ENCODE measurements at regions not wholly inside any gene's neighbourhood (a gene's known extent, or its start where the extent isn't known, plus 50 kb on each side); places are given as distances from the start of the nearest gene placed in this dataset.
A peak's percentile ranks its signal among the peaks of the same experiment; 100 is the strongest.

- Histone ChIP-seq H2BK12ac (ENCODE audit: low read depth, low read length) (no peak overlapping the region), H4K5ac (ENCODE audit: insufficient read length, low read depth, low read length) (no peak overlapping the region), H4K20me1 (replicated peaks in 1 of 2; ENCODE audit: control insufficient read depth in 1 of 2, insufficient read depth in 2 of 2, low read length in 2 of 2) (no peaks in the 10 kb centered on the region), H3K27me3 (replicated peaks in 1 of 4; ENCODE audit: control insufficient read depth in 3 of 4, extremely low read depth in 1 of 4, insufficient read depth in 3 of 4, low read length in 3 of 4) (no peaks in the 10 kb centered on the region), H3K79me1 (ENCODE audit: low read depth, low read length) (no peaks in the 10 kb centered on the region), H3K23ac (ENCODE audit: insufficient read length) (no peak overlapping the region), H3K14ac (ENCODE audit: insufficient read length) (no peak overlapping the region), H3K27ac (ENCODE audit: low read depth, low read length) (no peak overlapping the region), H3K18ac (ENCODE audit: extremely low read depth, low read length) (no peak overlapping the region), H3K23me2 (ENCODE audit: low read depth, low read length) (no peaks in the 10 kb centered on the region), H3K4ac (replicated peaks; ENCODE audit: insufficient read length, low read depth, low read length) (no peak overlapping the region), H2BK5ac (ENCODE audit: low read depth, low read length) (no peak overlapping the region), H2BK120ac (replicated peaks; ENCODE audit: low read depth, low read length) (no peak overlapping the region), H3K4me2 (ENCODE audit: insufficient read depth in 1 of 2, low read depth in 2 of 2, low read length in 2 of 2) (no peak overlapping the region), H3K4me1 (replicated peaks in 1 of 4; ENCODE audit: control insufficient read depth in 3 of 4, insufficient read depth in 4 of 4, low read length in 3 of 4) (no peaks in the 10 kb centered on the region), H3K9me3 (ENCODE audit: insufficient read depth in 2 of 2, low read depth in 1 of 2, low read length in 1 of 2) (no peaks in the 10 kb centered on the region), H3K36me3 (ENCODE audit: control insufficient read depth in 2 of 4, insufficient read depth in 4 of 4, low read length in 3 of 4) (no peaks in the 10 kb centered on the region), H3K9ac (replicated peaks in 1 of 4; ENCODE audit: extremely low read depth in 1 of 4, low read depth in 3 of 4, low read length in 3 of 4) (no peak overlapping the region), H3K79me2 (ENCODE audit: control insufficient read depth in 1 of 2, insufficient read depth in 2 of 2, low read length in 2 of 2) (no peaks in the 10 kb centered on the region), H2BK15ac (ENCODE audit: low read length) (no peak overlapping the region), H2AK5ac (ENCODE audit: low read depth, low read length) (no peak overlapping the region), H3K4me3 (ENCODE audit: extremely low read depth in 1 of 4, insufficient read depth in 2 of 4, low read depth in 3 of 4, low read length in 4 of 4) (no peak overlapping the region), H2AFZ (ENCODE audit: low read length) (no peak overlapping the region), H3K56ac (replicated peaks; ENCODE audit: insufficient read length, low read depth, low read length) (no peak overlapping the region), H4K8ac (ENCODE audit: extremely low read depth, insufficient read depth, low read length) (no peak overlapping the region), H2BK20ac (ENCODE audit: low read length) (no peak overlapping the region), H4K91ac (replicated peaks; ENCODE audit: insufficient read length, low read length) (no peak overlapping the region)
- CTCF ChIA-PET (ENCODE audit: partially characterized antibody), result interaction anchor here (0.6 to 1.7 kb wide), 8 partner anchors 9 to 337 kb away, joined by 3 to 9 read pairs (median 4); no protein-coding TSS in a partner anchor
- FAIRE-seq (no peak), DNase-seq (ENCODE audit: low read depth in 1 of 2, low spot score in 2 of 2) (no peak)
- POLR2A ChIA-PET (ENCODE audit: partially characterized antibody), result no interaction called here
- WGBS, 2 experiments (ENCODE audit: extremely low coverage in 1 of 2, insufficient coverage in 1 of 2, insufficient read length in 1 of 2, insufficient replicate concordance in 2 of 2, low coverage in 1 of 2, low lambda C conversion rate in 2 of 2, missing lambda C conversion rate in 1 of 2), result 87% methylated on average over 7 of the region's 7 CpGs; no CpG with 5 or more reads in 1 of the 2 experiments
- TF ChIP-seq RAD21 (IDR thresholded peaks at IDR 0.05 in 1 of 2, conservative IDR thresholded peaks at IDR 0.05 in 1 of 2; ENCODE audit: low read depth in 2 of 2, low read length in 2 of 2), result peak in 1 of 2 experiments; percentile 25; a peak in 2 of 4 replicates
- TF ChIP-seq SIN3A (conservative IDR thresholded peaks at IDR 0.05 in 1 of 2, IDR thresholded peaks at IDR 0.05 in 1 of 2; ENCODE audit: low read depth in 1 of 2, low read length in 2 of 2), result no peak
- TF ChIP-seq, protein P1, sequence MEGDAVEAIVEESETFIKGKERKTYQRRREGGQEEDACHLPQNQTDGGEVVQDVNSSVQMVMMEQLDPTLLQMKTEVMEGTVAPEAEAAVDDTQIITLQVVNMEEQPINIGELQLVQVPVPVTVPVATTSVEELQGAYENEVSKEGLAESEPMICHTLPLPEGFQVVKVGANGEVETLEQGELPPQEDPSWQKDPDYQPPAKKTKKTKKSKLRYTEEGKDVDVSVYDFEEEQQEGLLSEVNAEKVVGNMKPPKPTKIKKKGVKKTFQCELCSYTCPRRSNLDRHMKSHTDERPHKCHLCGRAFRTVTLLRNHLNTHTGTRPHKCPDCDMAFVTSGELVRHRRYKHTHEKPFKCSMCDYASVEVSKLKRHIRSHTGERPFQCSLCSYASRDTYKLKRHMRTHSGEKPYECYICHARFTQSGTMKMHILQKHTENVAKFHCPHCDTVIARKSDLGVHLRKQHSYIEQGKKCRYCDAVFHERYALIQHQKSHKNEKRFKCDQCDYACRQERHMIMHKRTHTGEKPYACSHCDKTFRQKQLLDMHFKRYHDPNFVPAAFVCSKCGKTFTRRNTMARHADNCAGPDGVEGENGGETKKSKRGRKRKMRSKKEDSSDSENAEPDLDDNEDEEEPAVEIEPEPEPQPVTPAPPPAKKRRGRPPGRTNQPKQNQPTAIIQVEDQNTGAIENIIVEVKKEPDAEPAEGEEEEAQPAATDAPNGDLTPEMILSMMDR (IDR thresholded peaks at IDR 0.05; ENCODE audit: control extremely low read depth in 1 of 3, insufficient read depth in 1 of 3, low read depth in 1 of 3, low read length in 3 of 3), result peak in 1 of 3 experiments; percentile 2; a peak in 1 of 4 replicates
Measured at GRCh38 chr2:164126960-164127660, 391.3 kb upstream of the FIGN start.

Data from H1 (cell line).